ENCODE measurements at regions not wholly inside any gene's neighbourhood (a gene's known extent, or its start where the extent isn't known, plus 50 kb on each side); places are given as distances from the start of the nearest gene placed in this dataset.

- Mint-ChIP-seq H3K36me3 (ENCODE audit: low read depth) (no peaks in the 10 kb centered on the region), H3K27me3 (ENCODE audit: low read depth) (peaks cover 4% of the 10 kb centered on the region), H3K4me3 (no peak overlapping the region), H3K9me3 (no peaks in the 10 kb centered on the region), H3K4me1 (peaks cover 40% of the 10 kb centered on the region), H3K27ac (peak overlapping the region in 1 of 3 experiments; percentile 23)
- TF ChIP-seq CTCF (IDR thresholded peaks at IDR 0.05; ENCODE audit: unreplicated experiment in 3 of 3) = no peak
Observed at GRCh38 chrX:43505769-43506168, 150.3 kb upstream of the MAOA start.

- Mint-ChIP-seq H3K4me1 (peaks cover 27% of the 10 kb centered on the region), H3K27me3 (ENCODE audit: low read depth) (peaks cover 3% of the 10 kb centered on the region), H3K36me3 (ENCODE audit: low read depth) (no peaks in the 10 kb centered on the region), H3K4me3 (no peak overlapping the region), H3K9me3 (no peaks in the 10 kb centered on the region), H3K27ac (peak overlapping the region; percentile 32 to 60 (median 54))
- TF ChIP-seq CTCF (IDR thresholded peaks at IDR 0.05; ENCODE audit: unreplicated experiment in 3 of 3) = no peak
Observed at GRCh38 chrX:43508694-43509093, 147.4 kb upstream of the MAOA start.

- no peak for TF ChIP-seq CTCF (IDR thresholded peaks at IDR 0.05; ENCODE audit: unreplicated experiment in 3 of 3)
- H3K4me1 Mint-ChIP-seq = peaks cover 21% of the 10 kb centered on the region
- peaks cover 3% of the 10 kb centered on the region for H3K27me3 Mint-ChIP-seq (ENCODE audit: low read depth)
- no peaks in the 10 kb centered on the region for H3K9me3 Mint-ChIP-seq
- H3K27ac Mint-ChIP-seq = no peak overlapping the region
- no peak overlapping the region for H3K4me3 Mint-ChIP-seq
- no peaks in the 10 kb centered on the region for H3K36me3 Mint-ChIP-seq (ENCODE audit: low read depth)
Observed at GRCh38 chrX:43510209-43510608, 145.9 kb upstream of the MAOA start.

- Mint-ChIP-seq H3K27me3 (ENCODE audit: low read depth) (peaks cover 3% of the 10 kb centered on the region), H3K4me1 (peaks cover 10% of the 10 kb centered on the region), H3K27ac (no peak overlapping the region), H3K4me3 (no peak overlapping the region), H3K9me3 (no peaks in the 10 kb centered on the region), H3K36me3 (ENCODE audit: low read depth) (no peaks in the 10 kb centered on the region)
- TF ChIP-seq CTCF (IDR thresholded peaks at IDR 0.05; ENCODE audit: unreplicated experiment in 3 of 3) = no peak
Observed at GRCh38 chrX:43513085-43513484, 143.0 kb upstream of the MAOA start.

- no peak for TF ChIP-seq CTCF (IDR thresholded peaks at IDR 0.05; ENCODE audit: unreplicated experiment in 3 of 3)
- Mint-ChIP-seq H3K36me3 (ENCODE audit: low read depth) (no peaks in the 10 kb centered on the region), H3K9me3 (no peaks in the 10 kb centered on the region), H3K27me3 (ENCODE audit: low read depth) (peaks cover 3% of the 10 kb centered on the region), H3K4me3 (no peak overlapping the region), H3K27ac (no peak overlapping the region), H3K4me1 (no peaks in the 10 kb centered on the region)
Observed at GRCh38 chrX:43514820-43515219, 141.3 kb upstream of the MAOA start.

GRCh38 chrX:43522582-43522981 is 133.5 kb upstream of the MAOA start:
- Mint-ChIP-seq H3K27me3 (ENCODE audit: low read depth) (no peaks in the 10 kb centered on the region), H3K27ac (peak overlapping the region in 1 of 3 experiments; percentile 85), H3K4me3 (no peak overlapping the region), H3K36me3 (ENCODE audit: low read depth) (no peaks in the 10 kb centered on the region), H3K4me1 (no peaks in the 10 kb centered on the region), H3K9me3 (peaks cover 2% of the 10 kb centered on the region)
- TF ChIP-seq CTCF (IDR thresholded peaks at IDR 0.05; ENCODE audit: unreplicated experiment in 3 of 3) = no peak
